Fibroblast of mammary gland (primary cell): ENCODE measurements at regions not wholly inside any gene's neighbourhood (a gene's known extent, or its start where the extent isn't known, plus 50 kb on each side); places are given as distances from the start of the nearest gene placed in this dataset.

Experiments
- DNase-seq: peaks from one replicate; pipeline ENCODE4 v3.0.0-alpha.2; 2010; ENCODE audit warnings: low read depth
- H3K4me3 ChIP-seq: 2 replicates; pipeline ENCODE4 v1.5.1; 2011; ENCODE audit warnings: low read depth, mild to moderate bottlenecking, low read length, moderate library complexity; ENCODE audit not compliant: control insufficient read depth
- CTCF ChIP-seq: conservative IDR thresholded peaks from 2 replicates; pipeline ENCODE4 v1.5.1; 2011; ENCODE audit warnings: low read depth, low read length, inconsistent platforms; ENCODE audit not compliant: control insufficient read depth, insufficient read depth

- no peak for TF ChIP-seq CTCF
- no peak for DNase-seq
- no peak overlapping the region for H3K4me3 ChIP-seq
Measured at GRCh38 chr7:20865684-20866083, 79.0 kb upstream of the SP8 start.

- no peak overlapping the region for H3K4me3 ChIP-seq
- no peak for TF ChIP-seq CTCF
- DNase-seq, result no peak
Measured at GRCh38 chr7:20870977-20871376, 84.3 kb upstream of the SP8 start.

GRCh38 chr7:20892776-20893175 lies 106.1 kb upstream of the SP8 start:
- DNase-seq, result no peak
- no peak for TF ChIP-seq CTCF
- H3K4me3 ChIP-seq, result no peak overlapping the region

- TF ChIP-seq CTCF, result no peak
- H3K4me3 ChIP-seq, result no peak overlapping the region
- DNase-seq, result no peak
Measured at GRCh38 chr7:20894806-20895205, 108.1 kb upstream of the SP8 start.

GRCh38 chr7:20895563-20895962 lies 108.9 kb upstream of the SP8 start:
- no peak for DNase-seq
- H3K4me3 ChIP-seq, result no peak overlapping the region
- TF ChIP-seq CTCF, result no peak

- TF ChIP-seq CTCF, result no peak
- H3K4me3 ChIP-seq, result no peak overlapping the region
- DNase-seq, result no peak
Measured at GRCh38 chr7:20896996-20897395, 110.3 kb upstream of the SP8 start.

- no peak for TF ChIP-seq CTCF
- DNase-seq, result no peak
- H3K4me3 ChIP-seq, result no peak overlapping the region
Measured at GRCh38 chr7:20906801-20907453, 120.2 kb upstream of the SP8 start.
